ENCODE measurements at regions not wholly inside any gene's neighbourhood (a gene's known extent, or its start where the extent isn't known, plus 50 kb on each side); places are given as distances from the start of the nearest gene placed in this dataset.
A peak's percentile ranks its signal among the peaks of the same experiment; 100 is the strongest.

GRCh38 chr2:62291052-62291451 is 95.1 kb downstream of the B3GNT2 start:
- peaks cover 3% of the 10 kb centered on the region for H3K27me3 Mint-ChIP-seq (ENCODE audit: low read depth, unreplicated experiment)
- FAIRE-seq = no peak
- no peak overlapping the region for H3K4me3 Mint-ChIP-seq (ENCODE audit: unreplicated experiment)

GRCh38 chr2:62287899-62288880 is 92.3 kb downstream of the B3GNT2 start:
- Histone ChIP-seq H4K20me1 (ENCODE audit: insufficient read depth, low read length) (no peaks in the 10 kb centered on the region), H2AFZ (ENCODE audit: low read depth, low read length) (no peak overlapping the region), H3K27me3 (ENCODE audit: insufficient read depth, low read length) (no peaks in the 10 kb centered on the region), H3K79me2 (ENCODE audit: insufficient read depth, low read length) (no peaks in the 10 kb centered on the region), H3K36me3 (ENCODE audit: insufficient read depth, low read length) (no peaks in the 10 kb centered on the region), H3K9ac (ENCODE audit: low read length) (no peak overlapping the region), H3K9me3 (ENCODE audit: insufficient read depth, low read depth, low read length) (peaks cover 10% of the 10 kb centered on the region), H3K4me1 (ENCODE audit: insufficient read depth, low read length) (peaks cover 4% of the 10 kb centered on the region), H3K27ac (ENCODE audit: low read depth, low read length) (no peak overlapping the region), H3K4me3 (ENCODE audit: insufficient read depth, low read depth, low read length) (no peak overlapping the region), H3K4me2 (ENCODE audit: low read length) (no peak overlapping the region)
- peaks cover 2% of the 10 kb centered on the region for H3K27me3 Mint-ChIP-seq (ENCODE audit: low read depth, unreplicated experiment)
- DNase-seq (ENCODE audit: low read depth) = no peak
- peaks cover 12% of the 10 kb centered on the region for H3K4me1 Mint-ChIP-seq (ENCODE audit: low read depth, unreplicated experiment)
- FAIRE-seq = no peak
- no peak for TF ChIP-seq CTCF (IDR thresholded peaks at IDR 0.05; ENCODE audit: insufficient read depth, low read depth, low read length)
- no peak for TF ChIP-seq EZH2 (IDR thresholded peaks at IDR 0.05; ENCODE audit: insufficient read depth, low read length)
- H3K9me3 Mint-ChIP-seq (ENCODE audit: unreplicated experiment) = peaks cover 8% of the 10 kb centered on the region
- no peak overlapping the region for H3K4me3 Mint-ChIP-seq (ENCODE audit: unreplicated experiment)
- no peaks in the 10 kb centered on the region for H3K36me3 Mint-ChIP-seq (ENCODE audit: low read depth, unreplicated experiment)
- H3K27ac Mint-ChIP-seq (ENCODE audit: unreplicated experiment) = peak overlapping the region; percentile 67

More at GRCh38 chr2:62291052-62291451, 95.1 kb downstream of the B3GNT2 start:
- no peak overlapping the region for H3K4me2 ChIP-seq (ENCODE audit: low read length)
- H3K27ac Mint-ChIP-seq (ENCODE audit: unreplicated experiment) = no peak overlapping the region
- H3K27me3 ChIP-seq (ENCODE audit: insufficient read depth, low read length) = no peaks in the 10 kb centered on the region
- no peaks in the 10 kb centered on the region for H3K79me2 ChIP-seq (ENCODE audit: insufficient read depth, low read length)
- H3K4me1 ChIP-seq (ENCODE audit: insufficient read depth, low read length) = peaks cover 14% of the 10 kb centered on the region
- no peak overlapping the region for H2AFZ ChIP-seq (ENCODE audit: low read depth, low read length)
- peaks cover under 1% of the 10 kb centered on the region for H3K9me3 ChIP-seq (ENCODE audit: insufficient read depth, low read depth, low read length)
- H3K9ac ChIP-seq (ENCODE audit: low read length) = no peak overlapping the region
- H3K4me3 ChIP-seq (ENCODE audit: insufficient read depth, low read depth, low read length) = no peak overlapping the region
- no peak overlapping the region for H3K27ac ChIP-seq (ENCODE audit: low read depth, low read length)
- no peaks in the 10 kb centered on the region for H3K36me3 Mint-ChIP-seq (ENCODE audit: low read depth, unreplicated experiment)
- H3K36me3 ChIP-seq (ENCODE audit: insufficient read depth, low read length) = no peaks in the 10 kb centered on the region
- H3K4me1 Mint-ChIP-seq (ENCODE audit: low read depth, unreplicated experiment) = peaks cover 16% of the 10 kb centered on the region
- H4K20me1 ChIP-seq (ENCODE audit: insufficient read depth, low read length) = no peaks in the 10 kb centered on the region
- TF ChIP-seq CTCF (IDR thresholded peaks at IDR 0.05; ENCODE audit: insufficient read depth, low read depth, low read length) (no peak), EZH2 (IDR thresholded peaks at IDR 0.05; ENCODE audit: insufficient read depth, low read length) (no peak)
- no peak for DNase-seq (ENCODE audit: low read depth)
- no peaks in the 10 kb centered on the region for H3K9me3 Mint-ChIP-seq (ENCODE audit: unreplicated experiment)

DNA sequence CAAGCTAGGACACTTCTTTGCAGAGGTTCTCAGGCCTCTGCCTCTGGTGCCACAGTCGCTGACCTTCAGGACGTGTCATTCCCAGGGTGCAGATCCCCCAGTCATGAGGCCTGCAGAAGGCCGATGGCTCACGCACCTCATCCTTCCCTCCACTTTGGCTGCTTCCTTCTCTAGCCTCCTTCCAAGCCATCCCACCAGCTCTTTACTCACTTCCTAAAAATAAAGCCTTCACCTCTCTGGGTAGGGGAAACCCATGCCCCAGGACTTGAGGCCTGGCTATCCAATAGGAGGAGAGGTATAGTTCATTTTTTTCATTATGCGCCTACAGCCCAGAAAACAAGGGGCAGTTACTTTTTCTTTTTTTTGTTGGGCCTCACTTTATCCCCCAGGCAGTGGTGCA is 91.4 kb downstream of the B3GNT2 start:
- Histone ChIP-seq H3K27me3 (ENCODE audit: insufficient read depth, low read length) (no peaks in the 10 kb centered on the region), H2AFZ (ENCODE audit: low read depth, low read length) (no peak overlapping the region), H3K4me3 (ENCODE audit: insufficient read depth, low read depth, low read length) (no peak overlapping the region), H3K79me2 (ENCODE audit: insufficient read depth, low read length) (no peaks in the 10 kb centered on the region), H3K4me2 (ENCODE audit: low read length) (no peak overlapping the region), H3K36me3 (ENCODE audit: insufficient read depth, low read length) (no peaks in the 10 kb centered on the region), H3K4me1 (ENCODE audit: insufficient read depth, low read length) (peaks cover 3% of the 10 kb centered on the region), H4K20me1 (ENCODE audit: insufficient read depth, low read length) (no peaks in the 10 kb centered on the region), H3K9me3 (ENCODE audit: insufficient read depth, low read depth, low read length) (peaks cover 10% of the 10 kb centered on the region), H3K9ac (ENCODE audit: low read length) (no peak overlapping the region), H3K27ac (ENCODE audit: low read depth, low read length) (no peak overlapping the region)
- DNase-seq (ENCODE audit: low read depth) (no peak), FAIRE-seq (no peak)
- Mint-ChIP-seq H3K27ac (ENCODE audit: unreplicated experiment) (peak overlapping the region; percentile 69), H3K27me3 (ENCODE audit: low read depth, unreplicated experiment) (no peaks in the 10 kb centered on the region), H3K36me3 (ENCODE audit: low read depth, unreplicated experiment) (no peaks in the 10 kb centered on the region), H3K4me3 (ENCODE audit: unreplicated experiment) (no peak overlapping the region), H3K4me1 (ENCODE audit: low read depth, unreplicated experiment) (peaks cover 12% of the 10 kb centered on the region), H3K9me3 (ENCODE audit: unreplicated experiment) (peaks cover 8% of the 10 kb centered on the region)
- no peak for TF ChIP-seq EZH2 (IDR thresholded peaks at IDR 0.05; ENCODE audit: insufficient read depth, low read length)
- no peak for TF ChIP-seq CTCF (IDR thresholded peaks at IDR 0.05; ENCODE audit: insufficient read depth, low read depth, low read length)
